CD4-positive, alpha-beta T cell (primary cell): ENCODE measurements at regions not wholly inside any gene's neighbourhood (a gene's known extent, or its start where the extent isn't known, plus 50 kb on each side); places are given as distances from the start of the nearest gene placed in this dataset.

Source experiments
- ATAC-seq: fragments of 200-7000 bp; cut with Tn5 transposase; one replicate; pipeline ENCODE4 v1.10.0; 2022; ENCODE audit warnings: mild to moderate bottlenecking; ENCODE audit not compliant: poor library complexity
- CTCF ChIA-PET: fragments of 350-600 bp; sonication (Branson Sonifier 250); formaldehyde crosslinking; loops from one replicate; lab custom pipeline; 2021; ENCODE audit warnings: antibody characterized with exemption, inconsistent platforms; lab: Charles Lee
- POLR2A ChIA-PET: fragments of 350-600 bp; sonication (Branson Sonifier 250); formaldehyde crosslinking; loops from one replicate; lab custom pipeline; 2021; ENCODE audit warnings: antibody characterized with exemption, inconsistent platforms; lab: Charles Lee
- DNase-seq, 14 experiments: peaks; one replicate each; pipeline ENCODE4 v3.0.0-alpha.2; 2013 to 2020; ENCODE audit warnings: mixed read lengths in 2 of 14
- H3K27ac ChIP-seq, 2 donors: one replicate each; pipeline versions ENCODE4 v1.5.1 to v1.7.0; 2013; ENCODE audit warnings: low read length in 2 of 2, low read depth in 1 of 2, mild to moderate bottlenecking in 1 of 2
- H3K27me3 ChIP-seq, 2 experiments: 1 replicate in 1 of 2; 2 replicates in 1 of 2; pipeline versions ENCODE4 v1.6.1 to v1.7.0; 2013; ENCODE audit warnings: low read length in 2 of 2, control low read depth in 1 of 2, mild to moderate bottlenecking in 1 of 2, moderate library complexity in 1 of 2; ENCODE audit not compliant: insufficient read depth in 2 of 2, control insufficient read depth in 1 of 2
- H3K36me3 ChIP-seq: one replicate; pipeline ENCODE4 v1.6.1; 2013; ENCODE audit warnings: low read length, control low read depth; ENCODE audit not compliant: insufficient read depth
- H3K4me1 ChIP-seq: one replicate; pipeline ENCODE4 v1.6.1; 2013; ENCODE audit warnings: low read length, control low read depth; ENCODE audit not compliant: insufficient read depth
- H3K4me3 ChIP-seq: one replicate; pipeline ENCODE4 v1.5.1; 2013; ENCODE audit warnings: mild to moderate bottlenecking, low read length, moderate library complexity
- H3K9me3 ChIP-seq, 2 experiments: 1 replicate in 1 of 2; 2 replicates in 1 of 2; pipeline versions ENCODE4 v1.6.1 to v1.7.0; 2013; ENCODE audit warnings: low read length in 2 of 2, mild to moderate bottlenecking in 2 of 2, control low read depth in 1 of 2, moderate library complexity in 1 of 2; ENCODE audit not compliant: control insufficient read depth in 1 of 2, insufficient read depth in 1 of 2
- H3K27ac Mint-ChIP-seq: one replicate; pipeline ENCODE4 v1.8.0; 2020; ENCODE audit warnings: mixed read lengths
- H3K27me3 Mint-ChIP-seq: one replicate; pipeline ENCODE4 v1.8.0; 2021; ENCODE audit warnings: mixed read lengths
- H3K36me3 Mint-ChIP-seq: one replicate; pipeline ENCODE4 v1.8.0; 2021; ENCODE audit warnings: low read depth, mixed read lengths
- H3K4me1 Mint-ChIP-seq: one replicate; pipeline ENCODE4 v1.8.0; 2021; ENCODE audit warnings: low read depth, mixed read lengths
- H3K4me3 Mint-ChIP-seq: one replicate; pipeline ENCODE4 v1.8.0; 2020; ENCODE audit warnings: mild to moderate bottlenecking, mixed read lengths
- H3K9me3 Mint-ChIP-seq: one replicate; pipeline ENCODE4 v1.8.0; 2020; ENCODE audit warnings: mixed read lengths
- CTCF ChIP-seq: fragments of 200-600 bp; IDR thresholded peaks from one replicate; pipeline ENCODE4 v1.8.0; 2022; ENCODE audit warnings: antibody characterized with exemption, mild to moderate bottlenecking
- intact Hi-C, 2 experiments: fragments of 100-400 bp; cut with DNase I in 1 of 2; cut with micrococcal nuclease in 1 of 2; formaldehyde crosslinking; loops; one replicate each; pipeline versions ENCODE4 v1.15.1 to v1.9.0; 2023 to 2025; cut with DNase I, micrococcal nuclease

GRCh38 chr3:180287703-180288102 is 251.0 kb upstream of the PEX5L start:
- H3K36me3 Mint-ChIP-seq, result no peaks in the 10 kb centered on the region
- intact Hi-C loops, result no loop called here
- Histone ChIP-seq H3K27ac (no peak overlapping the region), H3K4me3 (no peak overlapping the region), H3K4me1 (no peaks in the 10 kb centered on the region), H3K9me3 (peaks cover 0 to 3% of the 10 kb centered on the region in 2 experiments), H3K27me3 (no peaks in the 10 kb centered on the region), H3K36me3 (no peaks in the 10 kb centered on the region)
- no peak overlapping the region for H3K27ac Mint-ChIP-seq
- ChIA-PET CTCF (no interaction called here), POLR2A (no interaction called here)
- no peaks in the 10 kb centered on the region for H3K4me1 Mint-ChIP-seq
- peaks cover 5% of the 10 kb centered on the region for H3K27me3 Mint-ChIP-seq
- H3K4me3 Mint-ChIP-seq, result no peak overlapping the region
- TF ChIP-seq CTCF, result no peak
- ATAC-seq (no peak), DNase-seq (no peak)
- H3K9me3 Mint-ChIP-seq, result peaks cover 2% of the 10 kb centered on the region

GRCh38 chr3:180288816-180289215 is 252.1 kb upstream of the PEX5L start:
- TF ChIP-seq CTCF, result no peak
- no peak for DNase-seq
- Histone ChIP-seq H3K36me3 (no peaks in the 10 kb centered on the region), H3K4me1 (no peaks in the 10 kb centered on the region), H3K27me3 (no peaks in the 10 kb centered on the region), H3K27ac (no peak overlapping the region), H3K4me3 (no peak overlapping the region), H3K9me3 (no peaks in the 10 kb centered on the region)
- ChIA-PET CTCF (no interaction called here), POLR2A (no interaction called here)
- Mint-ChIP-seq H3K27ac (no peak overlapping the region), H3K4me3 (no peak overlapping the region), H3K36me3 (no peaks in the 10 kb centered on the region), H3K4me1 (no peaks in the 10 kb centered on the region), H3K27me3 (peaks cover 5% of the 10 kb centered on the region), H3K9me3 (peaks cover 2% of the 10 kb centered on the region)
- intact Hi-C loops, result no loop called here
- no peak for ATAC-seq

- no peaks in the 10 kb centered on the region for H3K4me1 Mint-ChIP-seq
- H3K36me3 ChIP-seq, result no peaks in the 10 kb centered on the region
- no peaks in the 10 kb centered on the region for H3K4me1 ChIP-seq
These were observed 253.6 kb upstream of the PEX5L start for GRCh38 chr3:180290300-180290699.

More at GRCh38 chr3:180290300-180290699, 253.6 kb upstream of the PEX5L start:
- intact Hi-C loops, result no loop called here
- peaks cover 3% of the 10 kb centered on the region for H3K27me3 Mint-ChIP-seq
- H3K4me3 Mint-ChIP-seq, result no peak overlapping the region
- no peak overlapping the region for H3K27ac ChIP-seq
- ATAC-seq (no peak), DNase-seq (no peak)
- no peaks in the 10 kb centered on the region for H3K9me3 ChIP-seq
- H3K27ac Mint-ChIP-seq, result no peak overlapping the region
- CTCF ChIA-PET, result no interaction called here
- H3K4me3 ChIP-seq, result no peak overlapping the region
- H3K27me3 ChIP-seq, result no peaks in the 10 kb centered on the region
- POLR2A ChIA-PET, result no interaction called here
- no peaks in the 10 kb centered on the region for H3K36me3 Mint-ChIP-seq
- peaks cover under 1% of the 10 kb centered on the region for H3K9me3 Mint-ChIP-seq
- no peak for TF ChIP-seq CTCF
